ENCODE measurements at regions not wholly inside any gene's neighbourhood (a gene's known extent, or its start where the extent isn't known, plus 50 kb on each side); places are given as distances from the start of the nearest gene placed in this dataset.

DNA sequence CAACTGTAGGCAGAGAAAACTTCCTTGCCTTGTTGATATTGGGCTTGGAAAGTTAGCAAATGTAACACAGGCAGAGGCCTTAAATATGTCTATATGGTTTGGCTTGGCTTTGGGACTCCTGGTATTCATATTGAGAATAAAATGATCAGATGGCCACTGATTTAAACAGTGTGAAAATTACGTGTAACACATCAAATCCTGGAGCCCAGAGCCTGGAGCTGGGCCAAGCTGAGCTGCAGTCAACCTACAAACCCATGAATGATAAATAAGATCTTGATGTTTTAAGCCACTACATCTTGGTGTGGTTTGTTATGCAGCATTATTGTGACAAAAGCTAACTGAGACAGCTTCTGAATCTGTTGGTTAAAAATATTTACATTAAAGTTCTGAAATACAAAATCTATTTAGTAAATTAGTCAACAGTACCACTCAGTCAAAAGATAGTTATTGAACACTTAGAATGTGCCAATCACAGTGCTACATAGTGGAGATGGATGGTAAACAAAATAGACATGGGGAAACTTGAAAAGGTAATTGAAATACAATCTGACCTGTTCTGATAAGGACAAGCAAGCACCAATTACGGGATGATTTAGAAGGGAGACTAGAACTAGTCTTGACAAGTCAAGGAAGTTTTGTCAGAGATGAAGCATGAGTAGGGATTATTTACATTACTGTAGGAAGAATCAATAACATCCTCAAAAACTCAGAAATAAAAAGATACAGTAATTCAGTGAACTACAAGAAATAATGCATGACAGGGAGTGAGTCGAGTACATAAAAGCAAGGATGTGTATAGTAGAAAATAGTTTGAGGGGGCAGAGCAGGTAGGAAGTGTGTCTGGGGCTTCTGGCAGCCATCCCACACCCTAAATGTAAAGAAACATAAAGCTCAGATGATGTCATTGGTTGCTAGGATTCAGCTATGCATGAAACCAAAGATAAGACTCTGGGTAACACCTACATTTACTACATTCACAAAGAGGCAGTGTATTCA lies 157.7 kb downstream of the HNMT start:
- no peak overlapping the region for H3K4me2 ChIP-seq (ENCODE audit: low read length)
- H3K27ac ChIP-seq (ENCODE audit: low read depth, low read length), result no peak overlapping the region
- no peaks in the 10 kb centered on the region for H3K9me3 ChIP-seq (ENCODE audit: insufficient read depth, low read depth, low read length)
- H3K36me3 ChIP-seq (ENCODE audit: insufficient read depth, low read length), result no peaks in the 10 kb centered on the region
- no peaks in the 10 kb centered on the region for H3K9me3 Mint-ChIP-seq (ENCODE audit: unreplicated experiment)
- H3K27me3 Mint-ChIP-seq (ENCODE audit: low read depth, unreplicated experiment), result no peaks in the 10 kb centered on the region
- H3K27me3 ChIP-seq (ENCODE audit: insufficient read depth, low read length), result no peaks in the 10 kb centered on the region
- H3K36me3 Mint-ChIP-seq (ENCODE audit: low read depth, unreplicated experiment), result no peaks in the 10 kb centered on the region
- no peaks in the 10 kb centered on the region for H4K20me1 ChIP-seq (ENCODE audit: insufficient read depth, low read length)
- no peak for FAIRE-seq
- H3K4me3 ChIP-seq (ENCODE audit: insufficient read depth, low read depth, low read length), result no peak overlapping the region
- no peak overlapping the region for H3K9ac ChIP-seq (ENCODE audit: low read length)
- H3K27ac Mint-ChIP-seq (ENCODE audit: unreplicated experiment), result no peak overlapping the region
- DNase-seq (ENCODE audit: low read depth), result no peak
- no peaks in the 10 kb centered on the region for H3K79me2 ChIP-seq (ENCODE audit: insufficient read depth, low read length)
- peaks cover 7% of the 10 kb centered on the region for H3K4me1 Mint-ChIP-seq (ENCODE audit: low read depth, unreplicated experiment)
- H3K4me3 Mint-ChIP-seq (ENCODE audit: unreplicated experiment), result no peak overlapping the region
- TF ChIP-seq, protein P1, sequence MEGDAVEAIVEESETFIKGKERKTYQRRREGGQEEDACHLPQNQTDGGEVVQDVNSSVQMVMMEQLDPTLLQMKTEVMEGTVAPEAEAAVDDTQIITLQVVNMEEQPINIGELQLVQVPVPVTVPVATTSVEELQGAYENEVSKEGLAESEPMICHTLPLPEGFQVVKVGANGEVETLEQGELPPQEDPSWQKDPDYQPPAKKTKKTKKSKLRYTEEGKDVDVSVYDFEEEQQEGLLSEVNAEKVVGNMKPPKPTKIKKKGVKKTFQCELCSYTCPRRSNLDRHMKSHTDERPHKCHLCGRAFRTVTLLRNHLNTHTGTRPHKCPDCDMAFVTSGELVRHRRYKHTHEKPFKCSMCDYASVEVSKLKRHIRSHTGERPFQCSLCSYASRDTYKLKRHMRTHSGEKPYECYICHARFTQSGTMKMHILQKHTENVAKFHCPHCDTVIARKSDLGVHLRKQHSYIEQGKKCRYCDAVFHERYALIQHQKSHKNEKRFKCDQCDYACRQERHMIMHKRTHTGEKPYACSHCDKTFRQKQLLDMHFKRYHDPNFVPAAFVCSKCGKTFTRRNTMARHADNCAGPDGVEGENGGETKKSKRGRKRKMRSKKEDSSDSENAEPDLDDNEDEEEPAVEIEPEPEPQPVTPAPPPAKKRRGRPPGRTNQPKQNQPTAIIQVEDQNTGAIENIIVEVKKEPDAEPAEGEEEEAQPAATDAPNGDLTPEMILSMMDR (IDR thresholded peaks at IDR 0.05; ENCODE audit: insufficient read depth, low read depth, low read length), result no peak
- H3K4me1 ChIP-seq (ENCODE audit: insufficient read depth, low read length), result no peaks in the 10 kb centered on the region
- H2AFZ ChIP-seq (ENCODE audit: low read depth, low read length), result no peak overlapping the region

DNA sequence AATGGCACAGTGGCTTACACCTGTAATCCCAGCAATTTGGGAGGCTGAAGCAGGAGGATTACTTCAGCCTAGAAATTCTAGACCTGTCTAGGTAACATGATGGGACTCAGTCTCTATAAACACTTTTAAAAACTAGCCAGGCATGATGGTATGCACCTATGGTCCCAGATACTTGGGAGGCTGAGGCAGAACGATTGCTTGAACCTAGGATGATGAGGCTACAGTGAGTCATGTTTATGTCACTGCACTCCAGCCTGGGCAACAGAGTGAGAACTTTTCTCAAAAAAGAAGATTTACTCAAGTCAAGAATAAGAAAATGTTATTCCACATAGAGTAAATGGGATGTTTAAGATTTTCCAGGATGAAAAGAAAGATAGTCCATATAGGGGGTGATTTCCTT lies 158.6 kb downstream of the HNMT start:
- Histone ChIP-seq H2AFZ (ENCODE audit: low read depth, low read length) (no peak overlapping the region), H3K4me1 (ENCODE audit: insufficient read depth, low read length) (no peaks in the 10 kb centered on the region), H3K4me2 (ENCODE audit: low read length) (no peak overlapping the region), H4K20me1 (ENCODE audit: insufficient read depth, low read length) (no peaks in the 10 kb centered on the region), H3K9ac (ENCODE audit: low read length) (no peak overlapping the region), H3K36me3 (ENCODE audit: insufficient read depth, low read length) (no peaks in the 10 kb centered on the region), H3K4me3 (ENCODE audit: insufficient read depth, low read depth, low read length) (no peak overlapping the region), H3K27me3 (ENCODE audit: insufficient read depth, low read length) (no peaks in the 10 kb centered on the region), H3K27ac (ENCODE audit: low read depth, low read length) (no peak overlapping the region), H3K79me2 (ENCODE audit: insufficient read depth, low read length) (no peaks in the 10 kb centered on the region), H3K9me3 (ENCODE audit: insufficient read depth, low read depth, low read length) (no peaks in the 10 kb centered on the region)
- peaks cover 7% of the 10 kb centered on the region for H3K4me1 Mint-ChIP-seq (ENCODE audit: low read depth, unreplicated experiment)
- TF ChIP-seq EZH2 (IDR thresholded peaks at IDR 0.05; ENCODE audit: insufficient read depth, low read length), result no peak
- TF ChIP-seq, protein P1 (IDR thresholded peaks at IDR 0.05; ENCODE audit: insufficient read depth, low read depth, low read length), result no peak
- no peak overlapping the region for H3K4me3 Mint-ChIP-seq (ENCODE audit: unreplicated experiment)
- DNase-seq (ENCODE audit: low read depth) (no peak), FAIRE-seq (no peak)
- no peaks in the 10 kb centered on the region for H3K9me3 Mint-ChIP-seq (ENCODE audit: unreplicated experiment)
- H3K36me3 Mint-ChIP-seq (ENCODE audit: low read depth, unreplicated experiment), result no peaks in the 10 kb centered on the region
- no peaks in the 10 kb centered on the region for H3K27me3 Mint-ChIP-seq (ENCODE audit: low read depth, unreplicated experiment)
- H3K27ac Mint-ChIP-seq (ENCODE audit: unreplicated experiment), result no peak overlapping the region

DNA sequence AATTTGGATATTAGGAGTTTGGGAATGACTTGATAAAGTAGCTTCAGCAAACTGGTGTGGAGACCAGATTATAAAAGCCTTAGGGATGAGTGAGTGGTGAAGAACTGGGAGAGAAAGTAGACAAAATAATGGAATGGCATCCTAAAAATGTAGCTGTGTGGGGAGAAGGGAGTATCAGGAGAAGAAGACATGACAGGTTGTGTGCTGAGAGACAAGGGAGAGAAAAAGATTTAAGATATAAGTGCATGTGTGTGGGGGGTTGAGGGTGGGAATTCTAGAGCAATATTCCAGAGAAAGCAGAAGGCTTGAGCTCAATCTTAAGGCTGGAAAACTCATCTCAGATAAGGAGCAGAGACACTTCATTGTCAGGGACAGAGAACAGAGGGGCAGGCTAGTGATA lies 159.5 kb downstream of the HNMT start:
- Histone ChIP-seq H3K79me2 (ENCODE audit: insufficient read depth, low read length) (no peaks in the 10 kb centered on the region), H3K9ac (ENCODE audit: low read length) (no peak overlapping the region), H3K27ac (ENCODE audit: low read depth, low read length) (no peak overlapping the region), H3K4me2 (ENCODE audit: low read length) (no peak overlapping the region), H2AFZ (ENCODE audit: low read depth, low read length) (no peak overlapping the region), H3K9me3 (ENCODE audit: insufficient read depth, low read depth, low read length) (no peaks in the 10 kb centered on the region), H4K20me1 (ENCODE audit: insufficient read depth, low read length) (no peaks in the 10 kb centered on the region), H3K4me3 (ENCODE audit: insufficient read depth, low read depth, low read length) (no peak overlapping the region), H3K36me3 (ENCODE audit: insufficient read depth, low read length) (no peaks in the 10 kb centered on the region), H3K4me1 (ENCODE audit: insufficient read depth, low read length) (no peaks in the 10 kb centered on the region), H3K27me3 (ENCODE audit: insufficient read depth, low read length) (no peaks in the 10 kb centered on the region)
- Mint-ChIP-seq H3K27me3 (ENCODE audit: low read depth, unreplicated experiment) (no peaks in the 10 kb centered on the region), H3K36me3 (ENCODE audit: low read depth, unreplicated experiment) (no peaks in the 10 kb centered on the region), H3K27ac (ENCODE audit: unreplicated experiment) (no peak overlapping the region), H3K4me1 (ENCODE audit: low read depth, unreplicated experiment) (peaks cover 10% of the 10 kb centered on the region), H3K4me3 (ENCODE audit: unreplicated experiment) (no peak overlapping the region), H3K9me3 (ENCODE audit: unreplicated experiment) (no peaks in the 10 kb centered on the region)
- no peak for DNase-seq (ENCODE audit: low read depth)
- TF ChIP-seq, protein P1 (IDR thresholded peaks at IDR 0.05; ENCODE audit: insufficient read depth, low read depth, low read length), result no peak
- no peak for TF ChIP-seq EZH2 (IDR thresholded peaks at IDR 0.05; ENCODE audit: insufficient read depth, low read length)
- no peak for FAIRE-seq
